ENCODE measurements at regions not wholly inside any gene's neighbourhood (a gene's known extent, or its start where the extent isn't known, plus 50 kb on each side); places are given as distances from the start of the nearest gene placed in this dataset.

DNA sequence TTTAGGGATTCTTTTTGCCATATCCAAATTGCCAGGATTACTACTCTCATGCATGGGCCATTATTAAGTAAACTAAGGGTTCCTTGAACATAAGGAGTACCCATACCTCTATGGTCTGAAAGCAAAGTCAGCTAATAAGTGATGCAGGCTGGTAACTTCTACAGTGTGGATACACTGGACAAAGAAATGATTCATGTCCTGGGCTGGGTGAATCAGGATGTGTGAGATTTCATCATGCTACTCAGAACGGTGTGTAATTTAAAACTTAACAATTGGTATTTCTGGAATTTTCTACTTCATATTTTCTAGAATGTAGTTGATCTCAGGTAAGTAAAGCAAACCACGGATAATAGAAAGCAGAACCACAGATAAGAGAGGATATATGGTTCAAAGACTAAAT, 428.8 kb downstream of the CHSY3 start:
- Histone ChIP-seq H3K9me3 (no peaks in the 10 kb centered on the region), H3K4me1 (no peaks in the 10 kb centered on the region), H3K27me3 (no peaks in the 10 kb centered on the region; the same call in 1 of the 2 replicates), H3K4me3 (ENCODE audit: low read depth, low read length) (no peak overlapping the region), H3K36me3 (no peaks in the 10 kb centered on the region)
- TF ChIP-seq, protein P1, sequence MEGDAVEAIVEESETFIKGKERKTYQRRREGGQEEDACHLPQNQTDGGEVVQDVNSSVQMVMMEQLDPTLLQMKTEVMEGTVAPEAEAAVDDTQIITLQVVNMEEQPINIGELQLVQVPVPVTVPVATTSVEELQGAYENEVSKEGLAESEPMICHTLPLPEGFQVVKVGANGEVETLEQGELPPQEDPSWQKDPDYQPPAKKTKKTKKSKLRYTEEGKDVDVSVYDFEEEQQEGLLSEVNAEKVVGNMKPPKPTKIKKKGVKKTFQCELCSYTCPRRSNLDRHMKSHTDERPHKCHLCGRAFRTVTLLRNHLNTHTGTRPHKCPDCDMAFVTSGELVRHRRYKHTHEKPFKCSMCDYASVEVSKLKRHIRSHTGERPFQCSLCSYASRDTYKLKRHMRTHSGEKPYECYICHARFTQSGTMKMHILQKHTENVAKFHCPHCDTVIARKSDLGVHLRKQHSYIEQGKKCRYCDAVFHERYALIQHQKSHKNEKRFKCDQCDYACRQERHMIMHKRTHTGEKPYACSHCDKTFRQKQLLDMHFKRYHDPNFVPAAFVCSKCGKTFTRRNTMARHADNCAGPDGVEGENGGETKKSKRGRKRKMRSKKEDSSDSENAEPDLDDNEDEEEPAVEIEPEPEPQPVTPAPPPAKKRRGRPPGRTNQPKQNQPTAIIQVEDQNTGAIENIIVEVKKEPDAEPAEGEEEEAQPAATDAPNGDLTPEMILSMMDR (IDR thresholded peaks at IDR 0.05; ENCODE audit: low read depth, low read length) = no peak
- no peak for DNase-seq

DNA sequence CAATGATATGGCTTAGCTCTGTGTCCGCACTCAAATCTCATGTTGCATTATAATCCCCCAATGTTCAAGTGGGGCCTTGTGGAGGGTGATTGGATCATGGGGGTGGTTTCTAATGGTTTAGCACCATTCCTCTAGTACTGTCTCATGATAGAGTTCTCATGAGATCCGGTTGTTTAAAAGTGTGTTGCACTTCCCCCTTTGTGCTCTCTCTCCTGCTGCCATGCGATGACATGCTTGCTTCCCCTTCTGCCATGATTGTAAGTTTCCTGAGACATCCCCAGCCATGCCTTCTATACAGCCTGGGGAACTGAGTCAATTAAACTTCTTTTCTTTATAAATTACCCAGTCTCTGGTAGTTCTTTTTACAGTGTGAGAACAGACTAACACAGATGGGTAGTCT, 427.1 kb downstream of the CHSY3 start:
- no peaks in the 10 kb centered on the region for H3K36me3 ChIP-seq
- no peaks in the 10 kb centered on the region; the same call in 1 of the 2 replicates for H3K27me3 ChIP-seq
- TF ChIP-seq, protein P1 (IDR thresholded peaks at IDR 0.05; ENCODE audit: low read depth, low read length) = no peak
- no peaks in the 10 kb centered on the region for H3K9me3 ChIP-seq
- no peak for DNase-seq
- H3K4me1 ChIP-seq = no peaks in the 10 kb centered on the region
- no peak overlapping the region for H3K4me3 ChIP-seq (ENCODE audit: low read depth, low read length)

DNA sequence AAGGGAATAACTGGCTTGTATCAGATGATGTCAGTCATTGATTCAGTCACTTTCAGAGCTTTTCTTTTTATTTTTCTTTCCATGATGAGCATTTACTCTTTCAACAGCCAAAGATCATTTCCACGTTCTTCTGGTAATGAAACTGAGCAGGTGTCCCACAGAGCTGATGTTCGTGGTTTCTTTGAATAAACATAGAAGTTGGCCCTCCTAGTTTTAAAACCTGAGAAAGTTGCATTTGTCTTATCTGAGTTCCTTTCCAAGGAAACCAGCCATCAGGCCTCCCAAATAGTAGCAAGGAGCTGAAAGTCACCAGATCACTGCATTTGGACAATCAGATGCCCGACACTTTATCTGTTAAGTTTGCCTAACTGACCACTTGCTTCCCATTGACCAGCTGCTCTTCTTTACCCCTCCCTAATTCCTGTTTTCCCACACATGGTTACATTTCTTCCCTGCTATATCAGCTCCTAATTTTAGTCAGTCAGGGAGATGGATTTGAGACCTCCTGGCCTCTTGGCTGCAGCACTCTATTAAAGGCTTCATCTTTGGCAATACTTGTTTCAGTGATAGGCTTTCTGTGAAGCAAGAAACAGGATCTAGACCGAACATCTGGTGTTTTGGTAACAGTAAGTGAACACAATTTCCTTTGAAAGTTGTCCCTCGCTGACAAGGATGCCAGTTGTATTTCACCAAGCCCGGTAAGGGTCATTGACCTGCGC, 420.8 kb downstream of the CHSY3 start:
- no peak for DNase-seq
- Histone ChIP-seq H3K4me1 (no peaks in the 10 kb centered on the region), H3K36me3 (no peaks in the 10 kb centered on the region), H3K27me3 (no peaks in the 10 kb centered on the region; the same call in 1 of the 2 replicates), H3K4me3 (ENCODE audit: low read depth, low read length) (no peak overlapping the region), H3K9me3 (no peaks in the 10 kb centered on the region)
- TF ChIP-seq, protein P1 (IDR thresholded peaks at IDR 0.05; ENCODE audit: low read depth, low read length) = no peak

DNA sequence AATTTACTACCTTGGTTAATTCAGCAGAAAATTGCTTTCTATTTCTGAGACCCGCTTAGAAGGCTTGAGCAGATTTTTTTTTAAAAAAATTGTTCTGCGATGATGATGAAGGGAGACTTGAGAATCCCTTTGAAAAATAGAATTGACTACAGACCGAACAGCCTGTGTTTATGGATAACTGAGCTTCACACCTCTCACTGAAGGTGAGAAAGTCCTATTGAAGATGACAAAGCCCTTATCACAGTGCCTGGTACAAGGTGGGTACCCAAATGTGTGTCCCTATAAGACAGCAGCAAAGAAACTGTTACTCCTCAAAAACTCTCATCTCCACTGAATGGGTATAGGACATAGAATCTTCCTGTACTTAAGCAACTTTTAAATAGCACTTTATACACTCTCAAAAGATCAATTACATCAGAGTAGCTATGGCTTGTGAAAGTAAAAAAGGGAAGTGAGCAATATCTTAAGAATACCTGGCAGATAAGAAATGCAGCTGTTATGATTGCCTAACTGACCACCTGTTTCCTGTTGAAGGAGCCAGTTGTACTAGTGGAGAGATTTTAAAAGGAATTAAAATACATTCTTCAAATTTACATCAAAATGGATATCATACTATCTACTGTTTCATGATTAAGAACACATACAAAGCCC, 419.7 kb downstream of the CHSY3 start:
- Histone ChIP-seq H3K36me3 (no peaks in the 10 kb centered on the region), H3K9me3 (no peaks in the 10 kb centered on the region), H3K4me3 (ENCODE audit: low read depth, low read length) (no peak overlapping the region), H3K4me1 (no peaks in the 10 kb centered on the region), H3K27me3 (no peaks in the 10 kb centered on the region)
- TF ChIP-seq, protein P1 (IDR thresholded peaks at IDR 0.05; ENCODE audit: low read depth, low read length) = no peak
- DNase-seq = no peak

DNA sequence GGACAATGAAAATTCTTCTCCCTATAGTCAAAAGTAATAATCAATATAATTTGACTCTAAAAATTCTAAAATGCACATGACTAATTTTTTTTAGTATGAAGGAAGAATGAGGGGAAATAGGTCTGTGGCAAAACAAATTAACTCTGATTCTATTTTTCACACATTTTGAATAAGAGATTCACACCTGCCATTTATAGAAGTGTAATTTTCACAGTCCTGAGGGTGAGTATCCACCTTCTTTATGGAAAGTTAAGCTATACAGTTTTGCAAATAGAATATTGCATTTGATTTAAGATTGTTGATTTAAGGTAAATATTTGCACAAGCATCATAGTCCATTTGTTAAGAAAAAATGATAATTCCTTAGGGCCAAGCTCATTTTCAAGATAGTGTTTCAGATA, 417.7 kb downstream of the CHSY3 start:
- no peak for DNase-seq
- Histone ChIP-seq H3K4me3 (ENCODE audit: low read depth, low read length) (no peak overlapping the region), H3K9me3 (no peaks in the 10 kb centered on the region), H3K4me1 (no peaks in the 10 kb centered on the region), H3K27me3 (no peaks in the 10 kb centered on the region), H3K36me3 (no peaks in the 10 kb centered on the region)
- TF ChIP-seq, protein P1 (IDR thresholded peaks at IDR 0.05; ENCODE audit: low read depth, low read length) = no peak

All from BE2C (cell line).